Bone marrow (tissue), 2 donors: ENCODE measurements at regions not wholly inside any gene's neighbourhood (a gene's known extent, or its start where the extent isn't known, plus 50 kb on each side); places are given as distances from the start of the nearest gene placed in this dataset.

ENCODE experiments used
- DNase-seq, 2 donors: peaks; one replicate each; lab custom pipeline; 2025; lab: John Stamatoyannopoulos, UW

- DNase-seq = no peak
Measured at GRCh38 chr2:7467782-7468447, 550.7 kb downstream of the RNF144A start.

DNA sequence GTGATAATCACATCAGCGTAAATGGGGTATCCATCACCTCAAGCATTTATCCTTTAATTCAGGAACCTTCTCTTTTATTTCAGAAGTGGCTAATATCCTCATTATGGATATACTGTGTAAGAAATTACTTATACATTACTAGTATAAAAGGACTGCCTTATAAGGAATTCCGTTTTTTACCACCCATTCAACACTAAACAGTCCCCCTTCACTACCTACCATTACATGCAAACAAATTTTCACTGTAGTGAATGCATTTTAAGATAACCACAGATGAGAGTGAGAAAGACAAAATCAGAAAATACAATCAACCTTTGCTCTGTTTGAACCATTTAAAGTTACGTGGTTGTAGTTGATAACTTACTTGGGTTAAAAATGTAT is 551.2 kb downstream of the RNF144A start:
- no peak for DNase-seq

- no peak for DNase-seq
Measured at GRCh38 chr2:7468955-7469354, 551.7 kb downstream of the RNF144A start.

DNA sequence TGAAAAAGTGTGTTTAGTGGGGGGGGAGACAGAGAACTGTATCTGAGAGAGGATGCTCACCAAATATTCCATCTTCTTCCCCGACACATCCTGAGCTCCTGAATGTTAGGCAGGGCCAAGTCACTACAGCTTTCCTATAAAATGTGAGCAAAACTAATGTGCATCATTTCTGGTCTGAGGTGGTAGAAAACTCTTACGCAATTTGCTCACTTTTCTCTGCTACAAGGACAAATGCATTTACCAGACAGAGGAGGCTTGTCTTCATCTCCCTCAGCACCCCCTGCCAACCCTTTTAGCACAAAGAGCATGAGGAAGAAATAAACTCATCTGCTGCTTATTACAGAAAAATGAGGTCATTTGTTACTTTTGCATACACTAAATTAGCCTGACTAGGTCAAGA is 554.0 kb downstream of the RNF144A start:
- no peak for DNase-seq

- no peak for DNase-seq
Measured at GRCh38 chr2:7472465-7472864, 555.3 kb downstream of the RNF144A start.

GRCh38 chr2:7473135-7473771 is 556.0 kb downstream of the RNF144A start:
- DNase-seq = no peak

GRCh38 chr2:7476371-7476770 is 559.2 kb downstream of the RNF144A start:
- no peak for DNase-seq

- no peak for DNase-seq
Measured at GRCh38 chr2:7479603-7480002, 562.4 kb downstream of the RNF144A start.

GRCh38 chr2:7480431-7480830 is 563.2 kb downstream of the RNF144A start:
- no peak for DNase-seq

- DNase-seq = no peak
Measured at GRCh38 chr2:7490672-7491071, 573.5 kb downstream of the RNF144A start.

DNA sequence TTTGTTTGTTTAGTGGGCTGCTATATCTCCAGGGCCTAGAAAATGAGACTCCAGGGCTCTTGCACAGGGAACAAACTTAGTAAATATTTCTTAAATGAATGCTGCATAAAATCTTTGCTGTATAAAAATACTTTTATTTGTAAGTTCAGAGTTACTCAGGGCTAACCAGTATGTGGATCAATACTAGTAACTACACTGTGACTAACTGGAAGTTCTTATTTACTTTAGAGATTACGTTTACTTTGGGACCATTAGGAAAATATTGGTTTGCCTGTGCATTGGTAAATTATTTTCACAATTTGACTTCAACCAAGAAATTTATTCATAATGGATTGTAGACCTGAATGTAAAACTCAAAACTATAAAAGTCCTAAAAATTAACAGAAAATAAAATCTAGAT is 575.5 kb downstream of the RNF144A start:
- DNase-seq = no peak

DNA sequence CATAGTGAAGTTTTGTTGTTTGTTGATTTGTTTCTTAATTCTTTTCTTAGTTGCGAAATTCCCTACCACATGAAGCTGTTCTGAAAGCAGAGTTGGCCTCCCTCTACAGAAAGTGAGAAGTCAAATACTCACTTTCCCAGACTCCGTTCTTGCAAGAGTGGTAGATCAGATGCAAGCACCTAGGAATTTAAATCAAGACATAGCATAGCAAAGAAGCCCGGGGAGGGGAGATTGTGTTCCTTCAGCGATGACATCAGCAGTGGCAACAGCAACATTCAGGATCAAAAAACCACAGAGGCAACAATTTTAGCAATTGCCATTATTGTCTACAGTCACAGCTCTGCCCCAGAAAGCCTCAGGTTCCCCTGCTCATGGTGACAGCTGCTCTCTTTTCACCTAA is 580.0 kb downstream of the RNF144A start:
- DNase-seq = no peak

DNA sequence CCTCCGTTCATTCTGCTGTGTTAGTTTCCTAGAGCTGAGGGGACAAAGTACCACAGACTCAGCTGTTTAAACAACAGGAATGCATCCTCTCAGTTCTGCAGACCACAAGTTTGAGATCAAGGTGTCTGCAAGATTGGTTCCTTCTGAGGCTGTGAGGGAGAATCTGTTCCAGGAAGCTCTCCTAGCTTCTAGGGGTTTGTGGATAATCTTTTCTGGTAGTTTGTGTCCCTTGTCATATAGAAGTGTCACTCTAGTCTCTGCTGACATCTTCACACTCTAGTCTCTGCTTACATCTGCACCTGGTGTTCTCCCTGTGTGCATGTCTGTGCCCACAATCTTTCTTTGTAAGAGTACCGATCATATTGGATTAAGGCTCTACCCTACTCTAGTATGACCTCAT is 581.8 kb downstream of the RNF144A start:
- no peak for DNase-seq

DNA sequence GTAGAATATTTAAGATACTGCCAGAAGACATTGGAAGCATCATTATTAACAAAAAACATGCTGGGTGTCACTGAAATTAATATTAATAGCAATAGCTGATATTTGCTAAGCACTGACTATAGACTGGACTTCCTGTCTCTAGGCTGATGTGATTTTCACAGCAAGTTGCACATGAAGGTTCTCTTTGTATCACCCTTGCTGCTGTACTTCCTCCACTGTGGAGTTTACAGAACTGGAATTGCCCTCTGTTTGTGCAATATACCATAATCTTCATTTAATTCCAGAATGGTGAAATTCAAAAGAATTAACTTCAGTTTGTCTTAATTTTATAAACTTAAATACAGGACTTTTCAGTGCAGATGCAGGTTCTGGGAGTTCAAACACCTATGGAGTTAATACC is 585.1 kb downstream of the RNF144A start:
- no peak for DNase-seq

DNA sequence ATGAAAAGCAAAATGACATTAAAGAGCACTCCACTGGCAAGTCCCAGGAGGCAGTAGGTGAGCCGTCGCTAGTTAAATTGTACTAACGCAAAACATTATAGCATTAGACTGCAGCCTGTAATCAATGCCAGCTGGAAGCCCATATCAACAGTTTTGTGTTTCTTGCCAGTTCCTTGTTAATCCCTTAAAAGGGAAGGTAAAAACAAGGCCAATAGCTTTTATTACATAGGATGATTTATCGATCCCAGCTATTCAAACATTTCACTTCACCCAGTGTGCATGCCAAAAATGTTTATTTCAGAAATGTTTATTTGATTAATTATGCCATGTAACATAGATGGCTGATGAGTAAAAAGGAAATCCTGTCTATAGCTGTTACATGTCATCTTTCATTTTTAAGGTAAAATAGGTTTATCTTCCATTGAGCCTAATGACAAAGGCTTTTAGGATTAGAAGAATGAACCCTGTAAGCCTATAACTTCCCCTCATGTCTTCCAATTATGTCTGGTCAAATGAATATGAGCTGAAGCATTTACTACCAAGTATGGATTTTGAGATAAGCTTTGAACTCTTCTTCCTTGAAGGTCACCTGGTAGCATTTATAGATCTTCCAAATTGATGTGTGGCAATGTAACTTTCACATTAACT is 591.2 kb downstream of the RNF144A start:
- no peak for DNase-seq

DNA sequence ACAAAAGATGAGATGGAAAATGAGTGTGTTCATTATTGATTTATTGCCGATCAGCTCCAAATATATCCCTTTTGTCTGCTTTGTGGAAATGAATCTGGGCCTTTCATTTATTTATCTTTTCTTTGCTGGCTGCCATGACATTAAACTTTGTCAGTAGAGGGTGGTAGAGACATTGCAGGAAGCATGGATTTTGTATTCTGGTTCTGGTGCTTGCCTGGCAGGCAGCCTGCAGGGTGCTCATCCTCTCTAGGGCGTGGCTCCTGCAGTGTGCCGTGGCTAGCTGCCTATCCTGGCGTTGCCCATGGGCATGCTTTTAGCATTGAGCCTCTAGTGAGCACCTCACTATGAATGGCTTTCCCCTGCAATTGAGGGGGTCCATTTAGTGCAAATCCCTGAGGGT is 593.1 kb downstream of the RNF144A start:
- no peak for DNase-seq

- no peak for DNase-seq
Measured at GRCh38 chr2:7513834-7514233, 596.6 kb downstream of the RNF144A start.

GRCh38 chr2:7515327-7515726 is 598.1 kb downstream of the RNF144A start:
- no peak for DNase-seq

- no peak for DNase-seq
Measured at GRCh38 chr2:7516484-7517063, 599.4 kb downstream of the RNF144A start.

DNA sequence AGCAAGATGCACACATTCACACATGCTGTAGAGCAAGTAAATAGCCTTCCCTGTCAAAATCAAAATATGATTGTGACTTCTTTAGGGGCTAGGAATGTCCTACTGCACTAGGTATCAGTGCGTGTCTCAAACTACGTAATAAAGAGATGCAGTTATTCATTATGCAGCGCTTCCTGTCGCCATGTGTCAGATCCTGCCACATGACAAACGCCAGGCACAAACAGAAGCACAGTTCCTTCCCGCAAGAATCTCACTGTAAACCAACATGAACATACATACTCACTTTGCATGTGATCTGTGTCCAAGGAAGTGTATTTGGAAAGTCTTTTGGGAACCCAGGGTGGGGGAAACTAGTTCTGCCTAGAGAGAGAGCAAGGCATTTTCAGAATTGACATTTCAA is 599.9 kb downstream of the RNF144A start:
- no peak for DNase-seq

DNA sequence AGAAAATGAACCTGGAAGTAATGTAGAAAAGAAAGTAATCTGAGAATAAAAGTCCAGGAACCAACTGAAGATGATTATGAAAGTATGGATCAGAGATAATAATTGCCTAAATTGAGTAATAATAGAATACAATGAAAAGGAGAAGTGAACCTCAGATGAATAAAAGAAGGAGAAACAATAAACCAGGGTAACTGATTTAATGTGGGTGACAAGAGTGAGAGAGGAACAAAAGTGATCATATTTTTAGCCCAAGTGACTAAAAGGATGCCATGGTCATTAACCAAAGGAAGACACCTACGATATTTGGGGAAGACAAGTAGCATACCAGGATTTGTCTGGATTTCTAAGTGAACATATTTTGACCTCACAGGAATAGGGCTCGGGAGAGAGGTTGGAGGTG is 600.6 kb downstream of the RNF144A start:
- no peak for DNase-seq

GRCh38 chr2:7523481-7524120 is 606.4 kb downstream of the RNF144A start:
- no peak for DNase-seq

- no peak for DNase-seq
Measured at GRCh38 chr2:7524195-7524594, 607.0 kb downstream of the RNF144A start.
